Erythroblast (primary cell): ENCODE measurements at regions not wholly inside any gene's neighbourhood (a gene's known extent, or its start where the extent isn't known, plus 50 kb on each side); places are given as distances from the start of the nearest gene placed in this dataset.

Experiments used
- GATA1 ChIP-seq: IDR thresholded peaks from 2 replicates; pipeline ENCODE4 v1.6.1; 2011; ENCODE audit warnings: low read depth, mild to moderate bottlenecking, control low read depth, low read length, moderate library complexity
- POLR2A ChIP-seq: IDR thresholded peaks from 2 replicates; pipeline ENCODE4 v1.6.1; 2011; ENCODE audit warnings: mild to moderate bottlenecking, low read length

DNA sequence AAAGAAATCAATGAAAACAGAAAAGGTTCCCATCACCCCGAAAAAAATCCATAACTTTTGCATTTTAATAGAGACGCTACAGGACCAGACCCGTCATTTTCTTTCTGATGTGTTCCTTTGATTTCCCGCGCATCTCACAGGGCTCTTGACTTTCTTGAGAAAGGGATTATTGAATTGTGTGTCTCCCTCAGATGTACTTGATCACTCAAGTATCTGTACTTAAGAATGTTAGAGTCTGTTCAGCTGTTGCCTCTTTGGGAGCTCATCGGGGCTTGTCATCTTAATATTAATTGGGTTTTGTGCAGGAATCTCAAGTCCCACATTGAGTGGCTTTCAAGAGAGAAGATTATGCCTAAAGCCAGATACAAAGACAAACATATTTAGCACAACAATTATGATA is 606.4 kb upstream of the SALL1 start:
- TF ChIP-seq POLR2A: no peak
- no peak for TF ChIP-seq GATA1
